Heart left ventricle (tissue), 16 donors: ENCODE measurements at regions not wholly inside any gene's neighbourhood (a gene's known extent, or its start where the extent isn't known, plus 50 kb on each side); places are given as distances from the start of the nearest gene placed in this dataset.

ENCODE experiments used
- ATAC-seq, 4 donors: fragments of 200-7000 bp; cut with Tn5 transposase; one replicate each; pipeline ENCODE4 v1.9.1; 2020 to 2022; ENCODE audit warnings: moderate library complexity in 4 of 4, mild to moderate bottlenecking in 3 of 4, moderate number of reproducible peaks in 1 of 4
- DNase-seq, 5 donors: peaks; one replicate each; pipeline ENCODE4 v3.0.0-alpha.2; 2020
- H3K27ac ChIP-seq, 12 donors: fragments of 200-600 bp; sonication (generic) in 4 of 12; one replicate each; pipeline versions ENCODE4 v1.5.0 to v1.8.0; 2016 to 2022; ENCODE audit warnings: mild to moderate bottlenecking in 2 of 12
- H3K27me3 ChIP-seq, 9 donors: fragments of 200-600 bp; sonication (generic) in 2 of 9; one replicate each; pipeline versions ENCODE4 v1.5.1 to v1.8.0; 2016 to 2022; ENCODE audit warnings: mild to moderate bottlenecking in 3 of 9
- H3K36me3 ChIP-seq, 9 donors: fragments of 200-600 bp; sonication (generic) in 2 of 9; one replicate each; pipeline versions ENCODE4 v1.5.0 to v1.8.0; 2018 to 2022; ENCODE audit warnings: mild to moderate bottlenecking in 2 of 9
- H3K4me1 ChIP-seq, 12 donors: fragments of 200-600 bp; sonication (generic) in 4 of 12; one replicate each; pipeline versions ENCODE4 v1.5.0 to v1.8.0; 2016 to 2022; ENCODE audit warnings: mild to moderate bottlenecking in 3 of 12
- H3K4me3 ChIP-seq, 12 donors: fragments of 200-600 bp; sonication (generic) in 4 of 12; one replicate each; pipeline versions ENCODE4 v1.5.0 to v1.8.0; 2017 to 2022; ENCODE audit warnings: mild to moderate bottlenecking in 9 of 12, moderate library complexity in 4 of 12
- H3K9me3 ChIP-seq, 12 donors: fragments of 200-600 bp; sonication (generic) in 4 of 12; one replicate each; pipeline versions ENCODE4 v1.5.0 to v1.8.0; 2016 to 2022; ENCODE audit warnings: mild to moderate bottlenecking in 1 of 12
- POLR2A ChIP-seq, 2 donors: fragments of 450-650 bp; IDR thresholded peaks; one replicate each; pipeline ENCODE4 v1.6.1; 2017; ENCODE audit warnings: antibody characterized with exemption in 2 of 2, mild to moderate bottlenecking in 2 of 2, moderate library complexity in 2 of 2
- WGBS, 4 donors: extraction: QIAGEN DNeasy Blood & Tissue Kit in 2 of 4; methylation state at CpG; one replicate each; pipeline versions ENCODE4 v1.1.5 to v1.1.7; 2013 to 2018; 5-methylcytosine and 5-hydroxymethylcytosine counted together
- intact Hi-C, 10 donors: fragments of 100-400 bp; cut with DNase I; formaldehyde crosslinking; loops; one replicate each; pipeline versions ENCODE4 v1.11.1 to v1.14.2; 2022
- TF ChIP-seq, protein P1 (sequence below), 12 donors: fragments of 200-600 bp; sonication (generic) in 4 of 12; IDR thresholded peaks; one replicate each; pipeline versions ENCODE4 v1.5.0 to v1.8.0; 2018 to 2022; ENCODE audit warnings: antibody characterized with exemption in 12 of 12, mild to moderate bottlenecking in 5 of 12
- donor health status: ischemic (EF 13 %, LVEDD 7.1; RV severe dilation, severe dysfunction).
- donor health status: healthy with polysubstance abuse.
- donor health status: DM: no; HTN: yes; CAD: no.
- donor health status: DM: no; HTN: no; CAD: no.
- donor health status: ischemic (EF 25% LVEDD 6.9; RV normal size, moderate dysfunction).
- donor health status: ischemic (EF 25% LVEDD 5.7; RV mildly dilated, moderate dysfunction).
- donor health status: healthy.
- donor health status: DM: yes; HTN: yes; CAD: no.
- donor health status: ischemic (EF 35%, LVEDD 5.7; RV mildly dilated, moderate dysfunction).
- donor health status: nonischemic (EF 11% LVEDD 7.7; RV severe dilation, severe dysfunction).
- donor health status: DM: yes; HTN: yes; CAD: no.
- donor health status: PGD.
- donor health status: ischemic (EF 29% LVEDD 5.4; RV normal size, mild dysfunction).
- donor health status: nonischemic (EF 23%, LVEDD 6.1; RV moderate dilation, normal function).

DNA sequence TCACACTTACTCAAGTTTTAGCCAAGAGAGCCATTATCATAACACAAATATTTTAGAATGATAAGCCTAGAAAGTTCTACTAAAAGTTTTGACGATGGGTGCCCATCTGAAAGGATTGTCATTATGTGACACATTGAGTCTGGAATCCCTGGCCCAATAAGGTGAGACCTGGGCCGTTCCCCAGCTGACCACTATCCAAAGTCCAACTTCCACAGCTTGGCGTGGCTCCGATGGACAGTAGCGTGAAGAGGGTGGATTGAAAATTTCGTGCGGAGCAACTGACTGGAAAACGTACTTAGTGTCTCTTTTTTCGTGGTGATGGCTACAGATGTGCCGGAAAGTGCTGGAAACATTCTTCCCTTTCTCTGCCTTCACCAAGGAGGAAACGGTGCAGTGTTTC is 439.0 kb upstream of the ZMIZ1 start:
- no peak for TF ChIP-seq POLR2A (IDR thresholded peaks at IDR 0.05)
- TF ChIP-seq, protein P1, sequence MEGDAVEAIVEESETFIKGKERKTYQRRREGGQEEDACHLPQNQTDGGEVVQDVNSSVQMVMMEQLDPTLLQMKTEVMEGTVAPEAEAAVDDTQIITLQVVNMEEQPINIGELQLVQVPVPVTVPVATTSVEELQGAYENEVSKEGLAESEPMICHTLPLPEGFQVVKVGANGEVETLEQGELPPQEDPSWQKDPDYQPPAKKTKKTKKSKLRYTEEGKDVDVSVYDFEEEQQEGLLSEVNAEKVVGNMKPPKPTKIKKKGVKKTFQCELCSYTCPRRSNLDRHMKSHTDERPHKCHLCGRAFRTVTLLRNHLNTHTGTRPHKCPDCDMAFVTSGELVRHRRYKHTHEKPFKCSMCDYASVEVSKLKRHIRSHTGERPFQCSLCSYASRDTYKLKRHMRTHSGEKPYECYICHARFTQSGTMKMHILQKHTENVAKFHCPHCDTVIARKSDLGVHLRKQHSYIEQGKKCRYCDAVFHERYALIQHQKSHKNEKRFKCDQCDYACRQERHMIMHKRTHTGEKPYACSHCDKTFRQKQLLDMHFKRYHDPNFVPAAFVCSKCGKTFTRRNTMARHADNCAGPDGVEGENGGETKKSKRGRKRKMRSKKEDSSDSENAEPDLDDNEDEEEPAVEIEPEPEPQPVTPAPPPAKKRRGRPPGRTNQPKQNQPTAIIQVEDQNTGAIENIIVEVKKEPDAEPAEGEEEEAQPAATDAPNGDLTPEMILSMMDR (IDR thresholded peaks at IDR 0.05), result no peak
- H3K36me3 ChIP-seq, result no peaks in the 10 kb centered on the region
- intact Hi-C loops, result no loop called here
- peaks cover 0 to 24% (median under 1%) of the 10 kb centered on the region in 12 donors for H3K4me1 ChIP-seq
- no peak for ATAC-seq
- DNase-seq, result no peak
- no peaks in the 10 kb centered on the region for H3K27me3 ChIP-seq
- 82 to 88% (median 83%) methylated on average over 11 of the region's 11 CpGs for WGBS, 4 donors
- no peak overlapping the region for H3K4me3 ChIP-seq
- H3K9me3 ChIP-seq, result no peaks in the 10 kb centered on the region
- no peak overlapping the region for H3K27ac ChIP-seq

DNA sequence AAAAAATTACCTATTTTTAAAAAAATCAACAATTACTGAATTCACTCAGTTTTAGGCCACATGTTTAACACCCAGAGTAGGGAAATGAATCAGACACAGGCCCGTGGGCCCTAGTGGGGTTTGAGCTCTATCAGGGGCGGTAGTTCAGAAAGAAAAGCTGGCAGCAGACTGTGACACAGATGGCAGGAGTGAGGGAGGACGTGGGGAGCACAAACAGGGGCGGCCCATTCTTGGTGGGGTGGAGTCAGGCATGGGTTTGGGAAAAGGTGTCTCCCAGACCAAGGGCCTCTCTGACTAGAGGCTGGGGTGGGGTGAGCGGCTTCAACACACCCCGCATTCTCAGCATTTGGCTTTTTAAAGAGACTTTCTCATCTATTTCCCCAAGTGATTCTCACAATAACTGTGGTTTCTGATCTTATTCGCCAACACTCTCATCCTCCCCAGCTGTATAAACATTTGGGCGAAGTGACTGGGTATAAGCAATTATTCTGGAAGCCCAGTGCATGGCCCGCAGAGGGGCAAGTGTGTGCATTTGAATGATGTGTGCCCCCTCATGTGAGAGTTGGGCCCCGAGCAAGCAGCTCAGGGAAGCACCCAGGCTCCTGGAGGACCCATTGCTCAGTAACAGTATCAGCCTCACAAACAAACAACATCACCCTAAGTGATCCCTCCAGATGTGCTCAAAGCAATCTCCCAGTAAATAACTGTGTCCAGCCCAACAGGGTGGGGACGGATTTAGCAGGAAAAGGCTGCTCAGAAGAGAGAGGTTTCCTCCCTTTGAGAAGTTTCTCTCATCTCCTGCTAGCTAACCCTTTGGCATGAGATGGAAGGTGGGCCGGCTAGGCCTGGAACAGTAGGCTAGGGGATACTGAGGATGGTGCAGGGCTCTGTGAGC is 437.6 kb upstream of the ZMIZ1 start:
- Histone ChIP-seq H3K4me3 (no peak overlapping the region), H3K27ac (peak overlapping the region in 8 of 12 donors; percentile 22 to 64 (median 39)), H3K4me1 (peaks cover 0 to 34% (median 1%) of the 10 kb centered on the region in 12 donors), H3K9me3 (no peaks in the 10 kb centered on the region), H3K36me3 (no peaks in the 10 kb centered on the region), H3K27me3 (no peaks in the 10 kb centered on the region)
- ATAC-seq (peak; percentile 39 to 80 (median 68)), DNase-seq (peak in 4 of 5 donors; percentile 37 to 65 (median 46))
- WGBS, 4 donors, result 75 to 82% (median 79%) methylated on average over 12 of the region's 12 CpGs
- intact Hi-C loops, result no loop called here
- no peak for TF ChIP-seq POLR2A (IDR thresholded peaks at IDR 0.05)
- TF ChIP-seq, protein P1 (IDR thresholded peaks at IDR 0.05), result no peak

DNA sequence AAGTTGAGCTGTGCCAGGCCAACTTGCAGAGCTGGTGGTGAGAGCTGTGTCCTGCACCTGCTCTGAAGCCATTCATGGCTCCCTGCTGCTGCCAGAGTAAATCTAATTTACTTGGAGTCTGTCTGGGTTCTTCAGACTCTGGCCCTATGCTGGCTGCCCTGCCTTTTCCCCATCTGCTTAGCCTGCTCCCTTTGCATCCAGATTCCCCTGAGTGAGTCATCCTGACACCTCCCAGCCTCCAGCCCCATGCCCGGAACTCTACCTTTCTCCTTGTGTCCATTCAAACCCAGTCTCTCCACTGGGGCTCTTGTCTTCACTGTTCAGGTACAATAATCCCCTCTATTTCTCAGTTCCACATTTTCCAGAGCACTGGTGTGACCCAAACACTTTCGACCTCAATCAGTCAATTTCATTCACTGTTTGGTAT is 434.4 kb upstream of the ZMIZ1 start:
- 60 to 75% (median 65%) methylated on average over 2 of the region's 2 CpGs for WGBS, 4 donors
- Histone ChIP-seq H3K9me3 (no peaks in the 10 kb centered on the region), H3K4me3 (no peak overlapping the region), H3K27me3 (no peaks in the 10 kb centered on the region), H3K27ac (peak overlapping the region in 4 of 12 donors; percentile 3 to 43 (median 31)), H3K4me1 (peaks cover 0 to 34% (median 1%) of the 10 kb centered on the region in 12 donors), H3K36me3 (no peaks in the 10 kb centered on the region)
- TF ChIP-seq, protein P1 (IDR thresholded peaks at IDR 0.05), result no peak
- TF ChIP-seq POLR2A (IDR thresholded peaks at IDR 0.05), result no peak
- ATAC-seq, result peak in 2 of 4 donors; percentile 56 to 71
- peak in 2 of 5 donors; percentile 30 to 48 for DNase-seq
- intact Hi-C loops, result no loop called here

DNA sequence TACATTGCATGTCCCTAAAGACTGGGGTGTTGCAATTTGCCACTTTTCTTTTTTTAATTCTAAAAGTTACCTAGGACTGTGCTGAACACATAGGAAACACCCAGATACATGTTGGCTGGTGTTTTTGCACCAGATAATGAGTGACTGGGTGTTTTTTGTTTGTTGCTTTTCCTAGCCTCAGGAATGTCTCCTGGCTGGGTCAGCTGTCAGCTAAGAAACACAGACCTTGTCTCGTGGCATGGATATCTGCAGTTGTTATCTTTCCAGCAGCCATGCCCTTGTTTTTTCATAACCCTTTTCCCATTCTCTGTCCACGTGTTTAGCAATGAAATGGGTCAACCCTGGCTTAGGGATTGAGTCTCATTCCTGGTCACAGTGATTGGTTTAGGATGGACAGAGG is 433.9 kb upstream of the ZMIZ1 start:
- DNase-seq, result no peak
- no peaks in the 10 kb centered on the region for H3K36me3 ChIP-seq
- ATAC-seq, result peak in 2 of 4 donors; percentile 66 to 68
- H3K27me3 ChIP-seq, result no peaks in the 10 kb centered on the region
- no peak overlapping the region for H3K4me3 ChIP-seq
- TF ChIP-seq, protein P1 (IDR thresholded peaks at IDR 0.05), result no peak
- TF ChIP-seq POLR2A (IDR thresholded peaks at IDR 0.05), result no peak
- intact Hi-C loops, result no loop called here
- WGBS, 4 donors, result 30 to 37% (median 33%) methylated on average over 2 of the region's 2 CpGs
- H3K9me3 ChIP-seq, result no peaks in the 10 kb centered on the region
- peak overlapping the region in 4 of 12 donors; percentile 3 to 43 (median 31) for H3K27ac ChIP-seq
- peaks cover 0 to 34% (median 1%) of the 10 kb centered on the region in 12 donors for H3K4me1 ChIP-seq
